PC-9 (cell line): ENCODE measurements at regions not wholly inside any gene's neighbourhood (a gene's known extent, or its start where the extent isn't known, plus 50 kb on each side); places are given as distances from the start of the nearest gene placed in this dataset.

Experiments used
- CTCF ChIP-seq: fragments of 200-600 bp; sonication (generic); conservative IDR thresholded peaks from 2 replicates; pipeline ENCODE4 v1.6.1; 2017; ENCODE audit warnings: mixed run types, antibody characterized with exemption, mild to moderate bottlenecking, moderate library complexity
- EZH2 ChIP-seq: fragments of 200-600 bp; sonication (generic); IDR thresholded peaks from 2 replicates; pipeline ENCODE4 v1.8.0; 2017; ENCODE audit warnings: antibody characterized with exemption, low read depth

GRCh38 chrX:78455901-78456300 lies 128.5 kb upstream of the CYSLTR1 start:
- TF ChIP-seq EZH2 = no peak
- no peak for TF ChIP-seq CTCF
